Keratinocyte (primary cell): ENCODE measurements at regions not wholly inside any gene's neighbourhood (a gene's known extent, or its start where the extent isn't known, plus 50 kb on each side); places are given as distances from the start of the nearest gene placed in this dataset.

Experiments
- DNase-seq: peaks from one replicate; pipeline ENCODE4 v3.0.0-alpha.2; 2011; ENCODE audit warnings: low read depth, missing footprints, low spot score
- FAIRE-seq: peaks from 2 replicates; lab custom pipeline; 2011; peaks lifted over from hg19 to GRCh38; lab: Jason Lieb, UNC
- H2AFZ ChIP-seq: 2 replicates; pipeline ENCODE4 v1.6.0; 2012; ENCODE audit warnings: low read length, control low read depth, inconsistent platforms; ENCODE audit not compliant: control insufficient read depth
- H3K27ac ChIP-seq: 2 replicates; pipeline ENCODE4 v1.5.1; 2011; ENCODE audit warnings: low read length; ENCODE audit not compliant: control insufficient read depth, insufficient read depth
- H3K27me3 ChIP-seq: 3 replicates; pipeline ENCODE4 v1.6.0; 2011; ENCODE audit warnings: low read length; ENCODE audit not compliant: control insufficient read depth, insufficient read depth; ENCODE audit errors: extremely low read depth
- H3K36me3 ChIP-seq, 2 experiments: 2 replicates in 1 of 2; 3 replicates in 1 of 2; pipeline ENCODE4 v1.5.1; 2011; ENCODE audit warnings: low read length in 2 of 2, mild to moderate bottlenecking in 1 of 2; ENCODE audit not compliant: control insufficient read depth in 2 of 2, insufficient read depth in 2 of 2; ENCODE audit errors: extremely low read depth in 1 of 2
- H3K4me1 ChIP-seq: 3 replicates; pipeline ENCODE4 v1.5.1; 2011; ENCODE audit warnings: low read length; ENCODE audit not compliant: control insufficient read depth, insufficient read depth; ENCODE audit errors: extremely low read depth
- H3K4me2 ChIP-seq: 3 replicates; pipeline ENCODE4 v1.6.0; 2011; ENCODE audit warnings: low read depth, low read length; ENCODE audit not compliant: control insufficient read depth, insufficient read depth; ENCODE audit errors: extremely low read depth
- H3K4me3 ChIP-seq, 3 experiments: fragments of 200-600 bp in 1 of 3; sonication (generic) in 1 of 3; 2 replicates in 2 of 3; 3 replicates in 1 of 3; pipeline ENCODE4 v1.5.1; 2011 to 2016; ENCODE audit warnings: low read length in 3 of 3, mild to moderate bottlenecking in 3 of 3, control low read depth in 2 of 3, inconsistent platforms in 1 of 3, low read depth in 1 of 3, mixed read lengths in 1 of 3, mixed run types in 1 of 3, moderate library complexity in 1 of 3; ENCODE audit not compliant: control insufficient read depth in 2 of 3, insufficient read depth in 2 of 3; ENCODE audit errors: extremely low read depth in 1 of 3
- H3K79me2 ChIP-seq: 2 replicates; pipeline ENCODE4 v1.6.0; 2012; ENCODE audit warnings: low read length; ENCODE audit not compliant: control insufficient read depth, insufficient read depth
- H3K9ac ChIP-seq: 3 replicates; pipeline ENCODE4 v1.6.0; 2011; ENCODE audit warnings: low read length; ENCODE audit not compliant: control insufficient read depth, insufficient read depth; ENCODE audit errors: extremely low read depth
- H3K9me1 ChIP-seq: 3 replicates; pipeline ENCODE4 v1.6.0; 2011; ENCODE audit warnings: low read length; ENCODE audit not compliant: control insufficient read depth, insufficient read depth; ENCODE audit errors: extremely low read depth
- H3K9me3 ChIP-seq: 2 replicates; pipeline ENCODE4 v1.5.1; 2012; ENCODE audit warnings: low read depth, low read length; ENCODE audit not compliant: control insufficient read depth
- H4K20me1 ChIP-seq: 3 replicates; pipeline ENCODE4 v1.6.0; 2011; ENCODE audit warnings: low read length; ENCODE audit not compliant: control insufficient read depth, insufficient read depth; ENCODE audit errors: extremely low read depth
- EZH2 ChIP-seq: IDR thresholded peaks from one replicate; pipeline ENCODE4 v1.6.1; 2012; ENCODE audit warnings: inconsistent platforms, mild to moderate bottlenecking, low read length, moderate library complexity
- dilution Hi-C: fragments of 300-500 bp; cut with MboI; formaldehyde crosslinking; loops from one replicate; pipeline ENCODE4 v1.7.0; 2020; ENCODE audit warnings: low sequenced_read_pairs; ENCODE audit not compliant: extremely low pct_ligation_motif_present
- TF ChIP-seq, protein P1 (sequence below), 3 experiments: IDR thresholded peaks in 1 of 3; conservative IDR thresholded peaks in 1 of 3; optimal IDR thresholded peaks in 1 of 3; 2 replicates in 2 of 3; 3 replicates in 1 of 3; pipeline versions ENCODE3 to v1.5.1; 2011; ENCODE audit warnings: low read length in 3 of 3, mild to moderate bottlenecking in 3 of 3, moderate library complexity in 2 of 3, control low read depth in 1 of 3, inconsistent platforms in 1 of 3; ENCODE audit not compliant: insufficient read depth in 2 of 3; ENCODE audit errors: extremely low read depth in 1 of 3

DNA sequence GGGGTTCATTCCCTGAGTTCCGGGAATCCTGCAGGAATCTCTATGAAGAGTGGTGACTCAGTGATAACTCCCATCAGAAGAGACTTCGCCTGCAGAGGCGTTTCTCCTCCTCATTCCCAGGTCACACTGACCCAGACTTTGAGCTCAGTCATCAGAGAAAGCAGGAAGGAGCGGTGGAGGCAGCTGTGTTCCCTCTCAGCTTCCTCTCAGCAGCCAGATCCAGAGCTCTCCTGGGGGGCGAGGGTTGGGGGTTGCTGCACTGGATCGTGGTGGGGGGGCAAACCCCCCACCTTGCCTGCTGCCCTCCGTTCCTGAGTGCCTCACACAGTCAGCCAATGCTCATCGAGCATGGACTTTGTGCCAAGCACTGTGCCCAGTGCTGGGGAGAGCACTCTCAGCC lies 271.2 kb downstream of the CBLN1 start:
- Histone ChIP-seq H4K20me1 (no peaks in the 10 kb centered on the region), H3K36me3 (no peaks in the 10 kb centered on the region), H3K27ac (no peak overlapping the region), H3K9me1 (no peaks in the 10 kb centered on the region), H3K4me3 (no peak overlapping the region), H3K9me3 (no peaks in the 10 kb centered on the region), H3K27me3 (no peaks in the 10 kb centered on the region), H2AFZ (no peak overlapping the region), H3K4me2 (no peak overlapping the region), H3K9ac (no peak overlapping the region), H3K79me2 (no peaks in the 10 kb centered on the region), H3K4me1 (no peaks in the 10 kb centered on the region)
- no peak for TF ChIP-seq EZH2
- TF ChIP-seq, protein P1, sequence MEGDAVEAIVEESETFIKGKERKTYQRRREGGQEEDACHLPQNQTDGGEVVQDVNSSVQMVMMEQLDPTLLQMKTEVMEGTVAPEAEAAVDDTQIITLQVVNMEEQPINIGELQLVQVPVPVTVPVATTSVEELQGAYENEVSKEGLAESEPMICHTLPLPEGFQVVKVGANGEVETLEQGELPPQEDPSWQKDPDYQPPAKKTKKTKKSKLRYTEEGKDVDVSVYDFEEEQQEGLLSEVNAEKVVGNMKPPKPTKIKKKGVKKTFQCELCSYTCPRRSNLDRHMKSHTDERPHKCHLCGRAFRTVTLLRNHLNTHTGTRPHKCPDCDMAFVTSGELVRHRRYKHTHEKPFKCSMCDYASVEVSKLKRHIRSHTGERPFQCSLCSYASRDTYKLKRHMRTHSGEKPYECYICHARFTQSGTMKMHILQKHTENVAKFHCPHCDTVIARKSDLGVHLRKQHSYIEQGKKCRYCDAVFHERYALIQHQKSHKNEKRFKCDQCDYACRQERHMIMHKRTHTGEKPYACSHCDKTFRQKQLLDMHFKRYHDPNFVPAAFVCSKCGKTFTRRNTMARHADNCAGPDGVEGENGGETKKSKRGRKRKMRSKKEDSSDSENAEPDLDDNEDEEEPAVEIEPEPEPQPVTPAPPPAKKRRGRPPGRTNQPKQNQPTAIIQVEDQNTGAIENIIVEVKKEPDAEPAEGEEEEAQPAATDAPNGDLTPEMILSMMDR (optimal IDR thresholded peaks at IDR 0.05 in 1 of 3, IDR thresholded peaks at IDR 0.05 in 1 of 3, conservative IDR thresholded peaks at IDR 0.05 in 1 of 3; ENCODE audit: extremely low read depth in 1 of 3, insufficient read depth in 2 of 3, low read length in 3 of 3): no peak
- dilution Hi-C loops: no loop called here
- FAIRE-seq: no peak
- DNase-seq: no peak

DNA sequence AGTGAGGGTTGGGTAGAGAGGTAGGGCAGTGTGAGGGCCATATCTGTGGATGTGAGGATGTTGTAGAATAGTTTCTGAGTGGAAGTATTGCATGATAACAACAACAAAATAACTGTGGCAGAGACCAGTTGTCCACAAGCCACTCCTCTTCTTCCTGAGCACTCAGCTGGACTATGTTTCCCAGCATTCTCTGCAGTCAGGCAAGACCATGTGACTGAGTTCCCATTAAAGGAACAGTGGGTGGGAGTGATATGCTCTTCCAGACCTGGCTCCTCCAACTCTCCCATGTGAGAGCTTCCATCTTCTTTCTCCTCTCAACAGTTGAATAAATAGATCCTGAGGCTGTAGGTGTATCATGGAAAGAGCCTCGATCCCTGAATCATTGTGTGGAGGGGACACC lies 272.4 kb downstream of the CBLN1 start:
- Histone ChIP-seq H3K9me3 (no peaks in the 10 kb centered on the region), H3K4me1 (no peaks in the 10 kb centered on the region), H3K27me3 (no peaks in the 10 kb centered on the region), H4K20me1 (no peaks in the 10 kb centered on the region), H3K27ac (no peak overlapping the region), H3K79me2 (no peaks in the 10 kb centered on the region), H3K36me3 (no peaks in the 10 kb centered on the region), H3K4me2 (no peak overlapping the region), H3K4me3 (no peak overlapping the region), H2AFZ (no peak overlapping the region), H3K9me1 (no peaks in the 10 kb centered on the region), H3K9ac (no peak overlapping the region)
- TF ChIP-seq EZH2: no peak
- TF ChIP-seq, protein P1 (optimal IDR thresholded peaks at IDR 0.05 in 1 of 3, IDR thresholded peaks at IDR 0.05 in 1 of 3, conservative IDR thresholded peaks at IDR 0.05 in 1 of 3; ENCODE audit: extremely low read depth in 1 of 3, insufficient read depth in 2 of 3, low read length in 3 of 3): no peak
- DNase-seq (no peak), FAIRE-seq (no peak)
- dilution Hi-C loops: no loop called here
